ENCODE measurements at regions not wholly inside any gene's neighbourhood (a gene's known extent, or its start where the extent isn't known, plus 50 kb on each side); places are given as distances from the start of the nearest gene placed in this dataset.
"Not testable (repeated sequence)": the region's sequence is repeated elsewhere in the genome, so short reads cannot be mapped to it uniquely, and the experiment has no call there.

DNA sequence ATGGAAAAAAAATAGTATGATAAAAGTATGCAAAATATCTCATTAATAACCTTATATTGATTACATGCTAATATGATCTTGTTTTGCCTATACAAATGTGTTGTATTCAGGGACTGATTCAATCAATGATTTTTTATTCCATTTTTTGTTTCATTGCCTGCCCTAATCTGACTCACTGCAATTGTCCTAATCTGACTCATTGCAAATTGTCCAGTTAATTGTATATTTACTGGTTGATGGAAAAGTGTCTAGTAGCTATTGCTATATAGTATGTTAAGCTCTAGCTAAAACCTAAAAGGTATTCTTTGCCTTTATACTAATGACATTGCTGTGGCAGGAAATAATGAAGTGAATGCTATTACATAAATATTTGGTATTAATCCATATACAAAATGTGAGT, 728.9 kb upstream of the ZP4 start:
- DNase-seq (ENCODE audit: low read depth in 6 of 9, low spot score in 9 of 9), result no peak
- Histone ChIP-seq H3K27me3 (ENCODE audit: control insufficient read depth in 2 of 2, insufficient read depth in 1 of 2, low read length in 1 of 2) (no peaks in the 10 kb centered on the region), H3K4me1 (ENCODE audit: control insufficient read depth in 2 of 2, insufficient read depth in 2 of 2, low read length in 2 of 2) (no peaks in the 10 kb centered on the region), H3K4me3 (ENCODE audit: low read length in 2 of 2) (no peak overlapping the region), H3K36me3 (ENCODE audit: control insufficient read depth in 2 of 2, insufficient read depth in 2 of 2, low read length in 1 of 2) (no peaks in the 10 kb centered on the region), H3K9me3 (ENCODE audit: control insufficient read depth in 2 of 2, insufficient read depth in 1 of 2, low read length in 1 of 2) (no peaks in the 10 kb centered on the region), H3K27ac (ENCODE audit: low read depth in 1 of 2, low read length in 1 of 2) (no peak overlapping the region)

DNA sequence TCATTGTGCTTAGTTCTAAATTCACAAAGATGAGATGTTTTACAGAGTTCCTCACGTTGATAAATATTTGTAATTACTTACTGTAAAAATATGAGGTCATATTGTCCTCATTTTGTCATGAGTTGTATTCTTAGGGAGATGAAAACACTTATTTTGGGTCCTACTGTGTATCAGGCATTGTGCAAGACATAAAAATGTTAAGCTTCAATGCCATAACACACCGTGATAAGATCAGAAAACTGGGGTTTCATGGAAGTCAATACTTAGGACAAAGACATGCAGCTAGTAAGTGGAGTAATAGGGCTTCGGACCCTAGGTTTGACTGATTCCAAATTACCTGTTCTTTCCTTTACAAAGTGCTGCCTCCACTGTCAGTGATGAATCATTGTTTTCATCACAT, 720.7 kb upstream of the ZP4 start:
- WGBS, result 92% methylated on average over 3 of the region's 3 CpGs
- Histone ChIP-seq H3K27me3 (ENCODE audit: control insufficient read depth in 2 of 2, insufficient read depth in 1 of 2, low read length in 1 of 2) (no peaks in the 10 kb centered on the region), H3K27ac (ENCODE audit: low read depth in 1 of 2, low read length in 1 of 2) (no peak overlapping the region), H3K4me3 (ENCODE audit: low read length in 2 of 2) (no peak overlapping the region), H3K36me3 (ENCODE audit: control insufficient read depth in 2 of 2, insufficient read depth in 2 of 2, low read length in 1 of 2) (no peaks in the 10 kb centered on the region), H3K9me3 (ENCODE audit: control insufficient read depth in 2 of 2, insufficient read depth in 1 of 2, low read length in 1 of 2) (no peaks in the 10 kb centered on the region), H3K4me1 (ENCODE audit: control insufficient read depth in 2 of 2, insufficient read depth in 2 of 2, low read length in 2 of 2) (no peaks in the 10 kb centered on the region)
- DNase-seq (ENCODE audit: low read depth in 6 of 9, low spot score in 9 of 9), result no peak

DNA sequence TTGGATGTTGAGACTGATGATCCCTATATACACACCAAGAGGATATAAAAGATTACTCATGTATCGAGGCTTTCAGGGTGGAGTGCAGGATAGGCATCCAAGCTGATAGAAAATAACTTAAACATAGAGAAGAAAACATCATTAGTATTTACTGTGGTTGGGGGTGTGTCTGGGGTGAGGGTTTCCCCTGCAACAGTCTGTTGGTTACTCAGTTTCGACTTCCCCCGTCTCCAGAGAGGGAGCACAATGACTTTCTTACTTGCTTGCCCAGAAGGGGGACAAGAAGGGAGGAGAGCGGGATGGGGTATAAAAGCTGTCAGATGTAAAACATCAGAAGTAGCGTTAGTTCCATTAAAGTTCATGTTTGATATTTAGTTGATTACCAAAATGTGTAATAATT, 717.4 kb upstream of the ZP4 start:
- H3K9me3 ChIP-seq (ENCODE audit: control insufficient read depth in 2 of 2, insufficient read depth in 1 of 2, low read length in 1 of 2), result no peaks in the 10 kb centered on the region
- no peaks in the 10 kb centered on the region for H3K27me3 ChIP-seq (ENCODE audit: control insufficient read depth in 2 of 2, insufficient read depth in 1 of 2, low read length in 1 of 2)
- no peak overlapping the region for H3K27ac ChIP-seq (ENCODE audit: low read depth in 1 of 2, low read length in 1 of 2)
- no peaks in the 10 kb centered on the region for H3K4me1 ChIP-seq (ENCODE audit: control insufficient read depth in 2 of 2, insufficient read depth in 2 of 2, low read length in 2 of 2)
- no peak for DNase-seq (ENCODE audit: low read depth in 6 of 9, low spot score in 9 of 9)
- no peak overlapping the region for H3K4me3 ChIP-seq (ENCODE audit: low read length in 2 of 2)
- WGBS, result 88% methylated on average over 5 of the region's 5 CpGs
- H3K36me3 ChIP-seq (ENCODE audit: control insufficient read depth in 2 of 2, insufficient read depth in 2 of 2, low read length in 1 of 2), result no peaks in the 10 kb centered on the region

DNA sequence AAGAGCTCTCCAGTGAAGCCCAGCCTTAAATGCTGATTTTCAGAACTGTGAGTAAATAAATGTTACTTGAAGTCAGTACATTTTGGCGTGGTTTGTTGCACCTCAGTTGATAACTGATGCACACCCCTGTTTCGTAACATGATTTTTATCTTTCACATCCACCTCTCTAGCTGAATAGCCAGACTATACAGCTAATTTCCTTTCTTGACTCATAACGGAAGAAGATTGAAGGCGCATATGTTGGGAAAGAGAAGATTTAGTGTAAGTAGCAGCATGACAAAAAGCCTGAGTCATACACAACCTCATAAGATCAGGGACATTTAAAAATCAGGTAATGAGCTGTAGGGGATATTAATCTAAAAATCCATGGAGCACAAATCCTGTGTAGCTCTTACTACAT, 716.2 kb upstream of the ZP4 start:
- no peaks in the 10 kb centered on the region for H3K4me1 ChIP-seq (ENCODE audit: control insufficient read depth in 2 of 2, insufficient read depth in 2 of 2, low read length in 2 of 2)
- DNase-seq (ENCODE audit: low read depth in 6 of 9, low spot score in 9 of 9), result no peak
- H3K36me3 ChIP-seq (ENCODE audit: control insufficient read depth in 2 of 2, insufficient read depth in 2 of 2, low read length in 1 of 2), result no peaks in the 10 kb centered on the region
- no peaks in the 10 kb centered on the region for H3K27me3 ChIP-seq (ENCODE audit: control insufficient read depth in 2 of 2, insufficient read depth in 1 of 2, low read length in 1 of 2)
- no peaks in the 10 kb centered on the region for H3K9me3 ChIP-seq (ENCODE audit: control insufficient read depth in 2 of 2, insufficient read depth in 1 of 2, low read length in 1 of 2)
- H3K4me3 ChIP-seq (ENCODE audit: low read length in 2 of 2), result no peak overlapping the region
- 24% methylated on average over 4 of the region's 4 CpGs for WGBS
- H3K27ac ChIP-seq (ENCODE audit: low read depth in 1 of 2, low read length in 1 of 2), result no peak overlapping the region

DNA sequence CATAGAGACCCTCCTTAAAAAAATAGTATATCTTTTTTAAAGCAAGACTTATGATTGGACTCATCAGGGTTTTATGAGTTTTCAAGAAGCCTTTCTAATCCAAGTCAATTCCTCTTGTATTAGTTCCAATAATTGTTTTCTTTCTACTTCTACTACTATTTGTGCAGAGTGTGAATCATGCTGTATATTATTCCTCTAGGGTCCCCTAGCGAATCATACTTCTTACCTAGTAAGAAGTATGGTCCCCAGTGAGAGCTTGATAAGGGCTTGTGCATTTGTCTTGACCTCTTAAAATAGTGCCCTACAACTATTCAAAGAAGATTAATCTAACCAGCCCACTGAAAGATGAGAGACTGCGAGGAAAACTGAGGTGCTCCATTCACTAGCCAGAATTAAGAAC, 715.7 kb upstream of the ZP4 start:
- DNase-seq (ENCODE audit: low read depth in 6 of 9, low spot score in 9 of 9), result no peak
- WGBS, result 74% methylated on average over 2 of the region's 2 CpGs
- Histone ChIP-seq H3K9me3 (ENCODE audit: control insufficient read depth in 2 of 2, insufficient read depth in 1 of 2, low read length in 1 of 2) (no peaks in the 10 kb centered on the region), H3K27me3 (ENCODE audit: control insufficient read depth in 2 of 2, insufficient read depth in 1 of 2, low read length in 1 of 2) (no peaks in the 10 kb centered on the region), H3K36me3 (ENCODE audit: control insufficient read depth in 2 of 2, insufficient read depth in 2 of 2, low read length in 1 of 2) (no peaks in the 10 kb centered on the region), H3K27ac (ENCODE audit: low read depth in 1 of 2, low read length in 1 of 2) (no peak overlapping the region), H3K4me3 (ENCODE audit: low read length in 2 of 2) (no peak overlapping the region), H3K4me1 (ENCODE audit: control insufficient read depth in 2 of 2, insufficient read depth in 2 of 2, low read length in 2 of 2) (no peaks in the 10 kb centered on the region)

DNA sequence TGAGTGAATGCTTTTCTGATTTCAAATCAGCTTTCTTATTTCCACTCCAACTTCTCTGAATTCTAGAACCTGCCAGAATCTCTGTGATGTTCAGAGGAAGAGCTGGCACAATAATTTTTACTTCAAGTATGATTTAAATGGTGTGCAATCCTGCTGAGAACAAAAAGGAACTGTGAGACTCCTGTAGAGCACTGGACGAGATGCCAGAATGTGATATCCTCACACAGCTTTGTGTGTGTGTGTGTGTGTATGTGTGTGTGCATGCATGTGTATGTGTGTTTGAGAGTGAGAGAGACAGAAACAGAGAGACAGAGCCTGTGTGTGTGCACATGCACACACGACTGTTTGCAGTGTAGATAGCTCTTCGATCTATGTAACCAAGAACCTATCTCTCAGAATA, 713.6 kb upstream of the ZP4 start:
- Histone ChIP-seq H3K4me1 (ENCODE audit: control insufficient read depth in 2 of 2, insufficient read depth in 2 of 2, low read length in 2 of 2) (no peaks in the 10 kb centered on the region), H3K27me3 (ENCODE audit: control insufficient read depth in 2 of 2, insufficient read depth in 1 of 2, low read length in 1 of 2) (no peaks in the 10 kb centered on the region), H3K4me3 (ENCODE audit: low read length in 2 of 2) (no peak overlapping the region), H3K36me3 (ENCODE audit: control insufficient read depth in 2 of 2, insufficient read depth in 2 of 2, low read length in 1 of 2) (no peaks in the 10 kb centered on the region), H3K9me3 (ENCODE audit: control insufficient read depth in 2 of 2, insufficient read depth in 1 of 2, low read length in 1 of 2) (no peaks in the 10 kb centered on the region), H3K27ac (ENCODE audit: low read depth in 1 of 2, low read length in 1 of 2) (no peak overlapping the region)
- no peak for DNase-seq (ENCODE audit: low read depth in 6 of 9, low spot score in 9 of 9)
- 93% methylated on average over 3 of the region's 3 CpGs for WGBS

DNA sequence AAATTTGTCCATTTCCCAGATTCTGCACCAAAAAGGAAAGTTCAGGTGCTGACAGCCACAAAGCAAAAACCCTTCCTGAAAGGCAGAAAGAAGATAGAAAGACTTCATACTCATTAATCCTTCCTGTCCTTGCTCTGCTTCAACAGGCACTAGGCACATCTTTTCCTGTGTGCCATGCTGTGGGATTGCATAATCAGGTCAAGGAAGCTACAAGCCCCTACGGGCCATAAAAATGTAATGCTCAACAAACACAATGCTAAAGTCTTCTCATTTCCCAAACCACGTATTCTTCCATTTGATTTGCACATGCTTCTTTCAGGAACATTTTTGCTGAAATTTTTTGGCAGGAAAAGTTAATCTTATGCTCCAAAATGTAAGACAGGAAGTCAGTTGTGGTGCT, 710.9 kb upstream of the ZP4 start:
- H3K4me1 ChIP-seq (ENCODE audit: control insufficient read depth in 2 of 2, insufficient read depth in 2 of 2, low read length in 2 of 2), result not testable (repeated sequence)

DNA sequence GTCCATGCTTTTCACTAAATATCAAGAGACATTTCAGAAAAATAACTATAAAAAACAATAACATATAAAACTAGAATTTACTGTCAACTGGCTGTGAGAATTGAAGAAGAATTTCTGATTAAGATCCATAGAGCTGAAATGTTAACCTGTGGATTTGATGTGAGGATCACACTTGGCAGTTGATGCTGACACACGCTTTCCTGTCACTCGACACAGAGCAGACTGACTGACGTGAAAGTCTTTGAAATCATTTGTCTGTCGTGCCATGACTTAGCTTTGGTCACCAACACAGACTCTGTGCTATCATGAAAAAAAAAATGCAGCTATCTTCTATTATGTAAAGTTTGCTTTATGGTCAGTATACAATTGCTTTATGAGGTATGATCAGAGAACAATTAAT, 706.0 kb upstream of the ZP4 start:
- DNase-seq (ENCODE audit: low read depth in 6 of 9, low spot score in 9 of 9), result no peak
- 93% methylated on average over 4 of the region's 4 CpGs for WGBS
- no peaks in the 10 kb centered on the region for H3K27me3 ChIP-seq (ENCODE audit: control insufficient read depth in 2 of 2, insufficient read depth in 1 of 2, low read length in 1 of 2)
- no peaks in the 10 kb centered on the region for H3K36me3 ChIP-seq (ENCODE audit: control insufficient read depth in 2 of 2, insufficient read depth in 2 of 2, low read length in 1 of 2)
- H3K9me3 ChIP-seq (ENCODE audit: control insufficient read depth in 2 of 2, insufficient read depth in 1 of 2, low read length in 1 of 2), result no peaks in the 10 kb centered on the region
- H3K27ac ChIP-seq (ENCODE audit: low read depth in 1 of 2, low read length in 1 of 2), result no peak overlapping the region
- no peak overlapping the region for H3K4me3 ChIP-seq (ENCODE audit: low read length in 2 of 2)
- H3K4me1 ChIP-seq (ENCODE audit: control insufficient read depth in 2 of 2, insufficient read depth in 2 of 2, low read length in 2 of 2), result no peaks in the 10 kb centered on the region

More for the DNA sequence above, 710.9 kb upstream of the ZP4 start:
- 64% methylated on average over 2 of the region's 2 CpGs for WGBS
- H3K27me3 ChIP-seq (ENCODE audit: control insufficient read depth in 2 of 2, insufficient read depth in 1 of 2, low read length in 1 of 2); H3K36me3 ChIP-seq (ENCODE audit: control insufficient read depth in 2 of 2, insufficient read depth in 2 of 2, low read length in 1 of 2); DNase-seq (ENCODE audit: low read depth in 6 of 9, low spot score in 9 of 9); H3K4me3 ChIP-seq (ENCODE audit: low read length in 2 of 2); H3K27ac ChIP-seq (ENCODE audit: low read depth in 1 of 2, low read length in 1 of 2); H3K9me3 ChIP-seq (ENCODE audit: control insufficient read depth in 2 of 2, insufficient read depth in 1 of 2, low read length in 1 of 2): not testable (repeated sequence)

DNA sequence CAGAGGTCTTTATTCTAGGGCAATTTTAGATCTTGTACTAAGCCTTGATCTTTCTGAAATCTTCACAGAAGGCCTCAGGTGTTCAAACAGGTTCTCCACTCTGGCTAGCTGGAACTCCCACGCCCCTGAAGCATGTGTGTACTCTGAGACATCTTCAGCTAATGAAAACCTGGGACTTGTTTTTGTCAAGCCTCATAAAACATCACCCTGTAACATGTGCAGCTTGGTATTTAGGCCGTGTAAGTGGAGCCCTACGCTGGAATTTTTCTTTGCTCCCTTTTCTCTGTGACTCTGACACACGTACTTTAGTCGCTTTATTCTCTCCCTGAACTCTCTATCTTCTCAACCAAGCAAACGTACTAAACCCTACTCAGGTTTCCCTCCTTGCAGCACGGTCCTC, 701.9 kb upstream of the ZP4 start:
- Histone ChIP-seq H3K27me3 (ENCODE audit: control insufficient read depth in 2 of 2, insufficient read depth in 1 of 2, low read length in 1 of 2) (no peaks in the 10 kb centered on the region), H3K27ac (ENCODE audit: low read depth in 1 of 2, low read length in 1 of 2) (no peak overlapping the region), H3K4me3 (ENCODE audit: low read length in 2 of 2) (no peak overlapping the region), H3K9me3 (ENCODE audit: control insufficient read depth in 2 of 2, insufficient read depth in 1 of 2, low read length in 1 of 2) (no peaks in the 10 kb centered on the region), H3K4me1 (ENCODE audit: control insufficient read depth in 2 of 2, insufficient read depth in 2 of 2, low read length in 2 of 2) (no peaks in the 10 kb centered on the region), H3K36me3 (ENCODE audit: control insufficient read depth in 2 of 2, insufficient read depth in 2 of 2, low read length in 1 of 2) (no peaks in the 10 kb centered on the region)
- DNase-seq (ENCODE audit: low read depth in 6 of 9, low spot score in 9 of 9), result no peak
- 92% methylated on average over 7 of the region's 7 CpGs for WGBS

DNA sequence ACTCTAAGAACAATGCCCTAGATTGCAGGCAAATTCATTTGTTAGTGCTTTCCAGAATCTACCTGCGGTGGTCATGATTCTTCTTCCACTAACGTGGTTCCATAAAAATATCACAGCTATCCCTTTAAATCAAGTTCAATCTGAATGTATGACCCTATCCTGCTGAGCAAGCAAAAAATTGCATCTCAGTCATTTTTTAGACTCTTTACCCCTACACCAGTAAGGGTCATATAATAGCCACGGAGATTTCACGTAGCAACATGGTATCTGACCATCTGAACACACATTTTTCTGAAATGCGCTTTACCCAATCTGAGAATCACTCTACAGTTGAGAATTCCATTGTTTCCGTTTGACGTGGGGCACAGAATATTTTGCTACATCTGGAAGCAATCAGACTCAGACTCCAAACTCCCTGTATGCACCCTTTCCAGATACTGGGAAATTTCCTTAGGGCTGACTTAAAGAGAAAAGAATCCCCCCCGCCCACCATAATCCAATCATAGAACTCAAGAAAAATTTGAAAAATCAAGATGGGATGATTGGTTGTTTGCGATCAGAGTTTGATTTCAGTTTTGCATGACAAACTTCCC, 699.2 kb upstream of the ZP4 start:
- WGBS, result 93% methylated on average over 9 of the region's 9 CpGs
- DNase-seq (ENCODE audit: low read depth in 6 of 9, low spot score in 9 of 9), result no peak
- H3K27ac ChIP-seq (ENCODE audit: low read depth in 1 of 2, low read length in 1 of 2), result no peak overlapping the region
- no peak overlapping the region for H3K4me3 ChIP-seq (ENCODE audit: low read length in 2 of 2)
- no peaks in the 10 kb centered on the region for H3K9me3 ChIP-seq (ENCODE audit: control insufficient read depth in 2 of 2, insufficient read depth in 1 of 2, low read length in 1 of 2)
- no peaks in the 10 kb centered on the region for H3K4me1 ChIP-seq (ENCODE audit: control insufficient read depth in 2 of 2, insufficient read depth in 2 of 2, low read length in 2 of 2)
- H3K27me3 ChIP-seq (ENCODE audit: control insufficient read depth in 2 of 2, insufficient read depth in 1 of 2, low read length in 1 of 2), result no peaks in the 10 kb centered on the region
- H3K36me3 ChIP-seq (ENCODE audit: control insufficient read depth in 2 of 2, insufficient read depth in 2 of 2, low read length in 1 of 2), result no peaks in the 10 kb centered on the region

Data from thymus (tissue), 11 donors.